GM12891 (cell line): ENCODE measurements at regions not wholly inside any gene's neighbourhood (a gene's known extent, or its start where the extent isn't known, plus 50 kb on each side); places are given as distances from the start of the nearest gene placed in this dataset.

Source experiments
- POLR2A ChIP-seq: IDR thresholded peaks from 2 replicates; pipeline ENCODE4 v1.6.1; 2011; ENCODE audit warnings: low read depth, low read length, control low read depth
- POLR2AphosphoS5 ChIP-seq: IDR thresholded peaks from 2 replicates; pipeline ENCODE4 v1.6.1; 2011; ENCODE audit warnings: low read depth, low read length, control low read depth
- SPI1 ChIP-seq: IDR thresholded peaks from 2 replicates; pipeline ENCODE4 v1.6.1; 2011; ENCODE audit warnings: low read depth, low read length, control low read depth
- TAF1 ChIP-seq: IDR thresholded peaks from 2 replicates; pipeline ENCODE4 v1.6.1; 2011; ENCODE audit warnings: low read depth, low read length, control low read depth

- TF ChIP-seq POLR2A, result no peak
- no peak for TF ChIP-seq POLR2AphosphoS5
- TF ChIP-seq SPI1, result no peak
- no peak for TF ChIP-seq TAF1
Measured at GRCh38 chr14:89053303-89053702, 228.9 kb downstream of the TTC8 start.
